ENCODE measurements at regions not wholly inside any gene's neighbourhood (a gene's known extent, or its start where the extent isn't known, plus 50 kb on each side); places are given as distances from the start of the nearest gene placed in this dataset.

DNA sequence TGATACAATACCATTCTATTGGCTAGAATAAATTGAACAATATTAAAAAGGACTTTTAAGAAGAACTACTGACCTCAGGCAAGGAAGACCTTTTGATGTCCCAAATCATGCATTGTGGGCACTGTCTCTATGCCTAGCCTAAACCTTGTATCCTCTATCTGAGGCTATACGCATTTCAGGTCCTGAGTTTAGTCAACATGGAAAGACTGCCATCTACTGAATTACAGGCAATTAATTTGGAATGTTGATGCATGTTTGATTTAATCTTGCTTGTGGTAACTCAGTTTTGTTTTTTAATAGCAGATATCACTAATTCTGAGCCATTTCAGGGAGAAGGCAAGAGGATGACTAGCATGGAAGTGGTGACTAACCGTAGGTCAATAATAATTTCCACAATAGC lies 585.3 kb upstream of the CCNG1 start:
- Histone ChIP-seq H3K27me3 (ENCODE audit: insufficient read depth, low read length, poor library complexity, severe bottlenecking) (no peaks in the 10 kb centered on the region), H3K4me3 (ENCODE audit: low read length) (no peak overlapping the region), H3K9me3 (ENCODE audit: low read length) (no peaks in the 10 kb centered on the region), H3K27ac (ENCODE audit: low read depth, low read length) (no peak overlapping the region), H3K36me3 (ENCODE audit: insufficient read depth, low read length) (no peaks in the 10 kb centered on the region), H3K4me1 (ENCODE audit: insufficient read depth, low read length) (no peaks in the 10 kb centered on the region)
- Mint-ChIP-seq H3K4me1 (no peaks in the 10 kb centered on the region), H3K27me3 (no peaks in the 10 kb centered on the region), H3K4me3 (no peak overlapping the region), H3K36me3 (no peaks in the 10 kb centered on the region), H3K27ac (no peak overlapping the region), H3K9me3 (peaks cover 0 to 29% (median 9%) of the 10 kb centered on the region in 5 donors)
- ChIA-PET POLR2A (no interaction called here), CTCF (no interaction called here)
- DNase-seq: no peak

DNA sequence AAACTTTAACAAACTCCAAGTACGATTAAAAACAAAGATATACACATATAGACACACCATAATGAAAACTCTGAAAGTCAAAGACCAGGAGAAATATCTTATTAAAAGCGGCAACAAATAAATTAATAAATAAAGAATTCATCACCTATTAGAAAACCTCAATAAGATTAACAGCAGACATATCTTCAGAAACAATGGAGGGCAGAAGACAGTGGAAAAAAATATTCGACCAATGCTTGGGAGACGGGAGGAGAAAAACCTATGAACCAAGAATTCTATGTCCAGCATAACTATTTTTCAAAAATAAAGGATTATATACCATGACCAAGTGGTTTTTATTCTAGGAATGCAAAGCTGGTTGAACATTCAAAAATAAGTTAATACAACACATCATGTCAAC lies 578.6 kb upstream of the CCNG1 start:
- Histone ChIP-seq H3K9me3 (ENCODE audit: low read length) (no peaks in the 10 kb centered on the region), H3K27ac (ENCODE audit: low read depth, low read length) (no peak overlapping the region), H3K36me3 (ENCODE audit: insufficient read depth, low read length) (no peaks in the 10 kb centered on the region), H3K4me3 (ENCODE audit: low read length) (no peak overlapping the region), H3K27me3 (ENCODE audit: insufficient read depth, low read length, poor library complexity, severe bottlenecking) (no peaks in the 10 kb centered on the region), H3K4me1 (ENCODE audit: insufficient read depth, low read length) (no peaks in the 10 kb centered on the region)
- no peaks in the 10 kb centered on the region for H3K4me1 Mint-ChIP-seq
- no peak overlapping the region for H3K4me3 Mint-ChIP-seq
- H3K9me3 Mint-ChIP-seq: peaks cover 4 to 34% (median 15%) of the 10 kb centered on the region in 5 donors
- H3K27ac Mint-ChIP-seq: no peak overlapping the region
- H3K36me3 Mint-ChIP-seq: no peaks in the 10 kb centered on the region
- no peak for DNase-seq
- ChIA-PET CTCF (no interaction called here), POLR2A (no interaction called here)
- no peaks in the 10 kb centered on the region for H3K27me3 Mint-ChIP-seq

DNA sequence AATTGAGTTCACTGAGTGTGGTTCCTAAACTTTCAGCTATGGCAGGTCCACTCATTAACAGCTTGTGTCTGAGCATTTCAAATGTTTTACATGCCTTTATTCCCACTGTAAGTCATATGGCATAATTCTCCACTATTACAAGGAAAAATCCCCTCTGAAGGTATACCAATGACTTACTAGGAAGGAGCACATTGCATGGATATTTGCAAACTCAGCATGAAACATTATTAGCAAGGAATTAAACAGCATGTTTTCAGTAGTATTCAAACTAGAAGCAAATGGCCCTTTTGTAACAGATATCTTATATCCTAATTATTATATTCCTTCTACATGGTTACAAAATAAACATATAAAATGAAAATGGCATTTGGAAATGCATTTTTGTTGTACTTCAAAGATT lies 566.4 kb upstream of the CCNG1 start:
- ChIA-PET CTCF (no interaction called here), POLR2A (no interaction called here)
- no peak for DNase-seq
- no peak overlapping the region for H3K4me3 Mint-ChIP-seq
- Histone ChIP-seq H3K27ac (ENCODE audit: low read depth, low read length) (no peak overlapping the region), H3K9me3 (ENCODE audit: low read length) (no peaks in the 10 kb centered on the region), H3K36me3 (ENCODE audit: insufficient read depth, low read length) (no peaks in the 10 kb centered on the region), H3K4me1 (ENCODE audit: insufficient read depth, low read length) (no peaks in the 10 kb centered on the region), H3K4me3 (ENCODE audit: low read length) (no peak overlapping the region), H3K27me3 (ENCODE audit: insufficient read depth, low read length, poor library complexity, severe bottlenecking) (no peaks in the 10 kb centered on the region)
- no peak overlapping the region for H3K27ac Mint-ChIP-seq
- no peaks in the 10 kb centered on the region for H3K4me1 Mint-ChIP-seq
- peaks cover 0 to 3% (median 0%) of the 10 kb centered on the region in 3 donors for H3K36me3 Mint-ChIP-seq
- no peaks in the 10 kb centered on the region for H3K27me3 Mint-ChIP-seq
- peaks cover 11 to 23% (median 13%) of the 10 kb centered on the region in 5 donors for H3K9me3 Mint-ChIP-seq

DNA sequence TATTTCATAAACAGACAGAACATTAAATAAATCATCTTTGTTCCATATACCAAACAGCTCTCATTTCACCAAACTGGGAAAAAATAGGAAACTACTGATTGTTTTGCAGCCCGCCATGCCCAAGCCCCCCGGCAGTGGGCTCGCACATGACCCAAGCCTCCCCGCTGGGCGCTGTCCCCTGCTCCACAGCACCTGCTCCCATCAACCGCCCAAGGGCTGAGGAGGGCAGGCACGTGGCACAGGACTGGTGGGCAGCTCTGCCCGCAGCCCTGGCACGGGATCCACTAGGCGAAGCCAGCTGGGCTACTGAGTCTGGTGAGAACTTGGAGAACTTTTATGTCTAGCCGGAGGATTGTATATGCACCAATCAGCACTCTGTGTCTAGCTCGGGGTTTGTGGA lies 554.8 kb upstream of the CCNG1 start:
- H3K27ac Mint-ChIP-seq: no peak overlapping the region
- no peaks in the 10 kb centered on the region for H3K4me1 Mint-ChIP-seq
- no peaks in the 10 kb centered on the region for H3K36me3 Mint-ChIP-seq
- Histone ChIP-seq H3K27me3 (ENCODE audit: insufficient read depth, low read length, poor library complexity, severe bottlenecking) (no peaks in the 10 kb centered on the region), H3K36me3 (ENCODE audit: insufficient read depth, low read length) (no peaks in the 10 kb centered on the region), H3K4me1 (ENCODE audit: insufficient read depth, low read length) (no peaks in the 10 kb centered on the region), H3K27ac (ENCODE audit: low read depth, low read length) (no peak overlapping the region), H3K4me3 (ENCODE audit: low read length) (no peak overlapping the region), H3K9me3 (ENCODE audit: low read length) (no peaks in the 10 kb centered on the region)
- H3K4me3 Mint-ChIP-seq: no peak overlapping the region
- CTCF ChIA-PET: no interaction called here
- POLR2A ChIA-PET: no interaction called here
- DNase-seq: no peak
- peaks cover 0 to 12% (median 5%) of the 10 kb centered on the region in 5 donors for H3K9me3 Mint-ChIP-seq
- H3K27me3 Mint-ChIP-seq: no peaks in the 10 kb centered on the region

DNA sequence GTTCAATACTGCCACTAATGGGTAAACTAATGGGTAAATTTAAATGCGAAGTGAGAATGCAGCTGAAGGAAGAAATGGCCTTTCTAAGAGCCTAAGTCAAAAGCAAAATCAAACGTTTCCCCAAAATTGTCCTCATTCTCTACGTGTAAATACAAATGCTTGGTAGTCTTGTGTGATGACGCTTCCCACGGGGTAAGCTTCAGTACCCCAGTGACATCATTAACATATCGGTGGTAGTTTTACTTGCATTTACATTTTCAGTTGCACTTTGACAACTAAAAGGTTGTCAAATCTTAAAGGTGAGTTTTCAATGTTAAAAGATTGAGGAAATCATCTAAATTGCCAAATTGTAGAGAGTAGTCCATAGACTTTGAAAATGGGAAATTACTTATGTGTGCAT lies 550.7 kb upstream of the CCNG1 start:
- peaks cover 0 to 5% (median 2%) of the 10 kb centered on the region in 5 donors for H3K9me3 Mint-ChIP-seq
- no peak for DNase-seq
- H3K27me3 Mint-ChIP-seq: no peaks in the 10 kb centered on the region
- H3K4me3 Mint-ChIP-seq: no peak overlapping the region
- CTCF ChIA-PET: no interaction called here
- no peaks in the 10 kb centered on the region for H3K9me3 ChIP-seq (ENCODE audit: low read length)
- no peak overlapping the region for H3K4me3 ChIP-seq (ENCODE audit: low read length)
- no peaks in the 10 kb centered on the region for H3K4me1 Mint-ChIP-seq
- H3K27me3 ChIP-seq (ENCODE audit: insufficient read depth, low read length, poor library complexity, severe bottlenecking): no peaks in the 10 kb centered on the region
- H3K36me3 ChIP-seq (ENCODE audit: insufficient read depth, low read length): no peaks in the 10 kb centered on the region
- H3K4me1 ChIP-seq (ENCODE audit: insufficient read depth, low read length): no peaks in the 10 kb centered on the region
- no peak overlapping the region for H3K27ac Mint-ChIP-seq
- H3K36me3 Mint-ChIP-seq: no peaks in the 10 kb centered on the region
- no peak overlapping the region for H3K27ac ChIP-seq (ENCODE audit: low read depth, low read length)
- POLR2A ChIA-PET: no interaction called here

DNA sequence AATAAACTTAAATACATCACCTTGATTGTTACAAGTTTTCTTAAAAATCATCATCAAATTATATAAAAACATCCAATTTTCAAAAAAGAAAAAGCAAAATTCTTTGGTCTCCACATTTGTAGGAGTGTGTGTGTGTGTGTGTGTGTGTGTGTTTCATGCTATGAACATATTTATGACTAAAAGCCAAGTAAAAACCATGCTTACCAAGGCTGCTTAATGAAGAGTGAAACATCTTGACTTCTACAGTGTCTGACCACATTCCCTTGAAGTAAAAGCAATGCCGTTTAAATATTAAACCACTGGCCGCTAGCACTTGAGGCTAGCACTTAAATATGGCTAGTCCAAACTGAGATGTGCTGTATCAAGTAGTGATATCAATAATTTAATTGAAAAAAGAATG lies 549.1 kb upstream of the CCNG1 start:
- no peak for DNase-seq
- Mint-ChIP-seq H3K27ac (no peak overlapping the region), H3K9me3 (peaks cover 0 to 4% (median 0%) of the 10 kb centered on the region in 5 donors), H3K27me3 (no peaks in the 10 kb centered on the region), H3K4me1 (no peaks in the 10 kb centered on the region), H3K4me3 (no peak overlapping the region), H3K36me3 (no peaks in the 10 kb centered on the region)
- H3K9me3 ChIP-seq (ENCODE audit: low read length): no peaks in the 10 kb centered on the region
- no peak overlapping the region for H3K27ac ChIP-seq (ENCODE audit: low read depth, low read length)
- no peak overlapping the region for H3K4me3 ChIP-seq (ENCODE audit: low read length)
- no peaks in the 10 kb centered on the region for H3K36me3 ChIP-seq (ENCODE audit: insufficient read depth, low read length)
- ChIA-PET CTCF (no interaction called here), POLR2A (no interaction called here)
- no peaks in the 10 kb centered on the region for H3K27me3 ChIP-seq (ENCODE audit: insufficient read depth, low read length, poor library complexity, severe bottlenecking)
- H3K4me1 ChIP-seq (ENCODE audit: insufficient read depth, low read length): no peaks in the 10 kb centered on the region

DNA sequence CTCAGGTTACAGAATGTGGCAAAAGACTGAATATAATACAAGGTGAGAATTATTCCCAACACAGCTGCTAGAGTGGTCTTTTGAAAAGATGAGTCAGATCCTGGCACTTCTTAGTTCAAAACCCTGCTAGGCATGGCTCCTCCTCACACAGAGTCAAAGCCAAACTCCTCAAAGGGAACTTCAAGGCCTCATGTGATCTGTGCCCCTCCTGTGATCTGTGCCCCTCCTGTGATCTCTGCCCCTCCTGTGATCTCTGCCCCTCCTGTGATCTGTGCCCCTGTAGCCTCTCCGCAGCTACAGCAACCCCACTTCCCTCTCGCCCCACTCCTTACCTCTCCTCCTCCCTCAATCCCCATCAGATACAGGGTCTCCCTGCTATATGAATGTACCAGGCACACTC lies 525.5 kb upstream of the CCNG1 start:
- no peak overlapping the region for H3K27ac Mint-ChIP-seq
- CTCF ChIA-PET: no interaction called here
- Histone ChIP-seq H3K36me3 (ENCODE audit: insufficient read depth, low read length) (no peaks in the 10 kb centered on the region), H3K4me1 (ENCODE audit: insufficient read depth, low read length) (no peaks in the 10 kb centered on the region), H3K27ac (ENCODE audit: low read depth, low read length) (no peak overlapping the region), H3K27me3 (ENCODE audit: insufficient read depth, low read length, poor library complexity, severe bottlenecking) (no peaks in the 10 kb centered on the region), H3K9me3 (ENCODE audit: low read length) (no peaks in the 10 kb centered on the region), H3K4me3 (ENCODE audit: low read length) (no peak overlapping the region)
- H3K4me3 Mint-ChIP-seq: no peak overlapping the region
- no peaks in the 10 kb centered on the region for H3K4me1 Mint-ChIP-seq
- DNase-seq: no peak
- peaks cover 2 to 15% (median 7%) of the 10 kb centered on the region in 5 donors for H3K9me3 Mint-ChIP-seq
- no peaks in the 10 kb centered on the region for H3K36me3 Mint-ChIP-seq
- H3K27me3 Mint-ChIP-seq: peaks cover 0 to 2% of the 10 kb centered on the region in 2 donors
- POLR2A ChIA-PET: no interaction called here

DNA sequence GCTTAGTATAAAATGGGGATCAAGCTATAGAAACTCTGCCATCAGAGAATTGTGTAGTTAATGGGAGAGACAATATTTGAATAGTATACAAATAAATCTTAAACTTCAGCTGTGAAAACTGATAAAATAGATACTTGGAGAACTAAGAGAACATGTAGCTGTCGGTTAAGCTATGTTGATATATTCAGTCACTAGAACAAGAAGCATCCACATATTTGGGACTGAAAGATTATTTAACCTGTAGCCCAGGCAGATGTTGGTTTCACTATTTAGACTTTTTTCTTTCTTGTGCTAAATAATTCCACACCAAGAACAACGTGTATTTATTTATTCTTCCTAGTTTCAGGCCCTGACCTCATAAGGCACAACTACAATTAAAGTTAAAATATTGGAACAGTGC lies 521.0 kb upstream of the CCNG1 start:
- ChIA-PET POLR2A (no interaction called here), CTCF (no interaction called here)
- H3K9me3 ChIP-seq (ENCODE audit: low read length): no peaks in the 10 kb centered on the region
- no peaks in the 10 kb centered on the region for H3K36me3 Mint-ChIP-seq
- peaks cover 0 to under 1% of the 10 kb centered on the region in 2 donors for H3K27me3 Mint-ChIP-seq
- DNase-seq: no peak
- no peak overlapping the region for H3K27ac ChIP-seq (ENCODE audit: low read depth, low read length)
- no peaks in the 10 kb centered on the region for H3K36me3 ChIP-seq (ENCODE audit: insufficient read depth, low read length)
- no peaks in the 10 kb centered on the region for H3K4me1 ChIP-seq (ENCODE audit: insufficient read depth, low read length)
- H3K27me3 ChIP-seq (ENCODE audit: insufficient read depth, low read length, poor library complexity, severe bottlenecking): no peaks in the 10 kb centered on the region
- no peaks in the 10 kb centered on the region for H3K4me1 Mint-ChIP-seq
- no peak overlapping the region for H3K4me3 Mint-ChIP-seq
- H3K4me3 ChIP-seq (ENCODE audit: low read length): no peak overlapping the region
- no peak overlapping the region for H3K27ac Mint-ChIP-seq
- H3K9me3 Mint-ChIP-seq: peaks cover 4 to 26% (median 8%) of the 10 kb centered on the region in 5 donors

DNA sequence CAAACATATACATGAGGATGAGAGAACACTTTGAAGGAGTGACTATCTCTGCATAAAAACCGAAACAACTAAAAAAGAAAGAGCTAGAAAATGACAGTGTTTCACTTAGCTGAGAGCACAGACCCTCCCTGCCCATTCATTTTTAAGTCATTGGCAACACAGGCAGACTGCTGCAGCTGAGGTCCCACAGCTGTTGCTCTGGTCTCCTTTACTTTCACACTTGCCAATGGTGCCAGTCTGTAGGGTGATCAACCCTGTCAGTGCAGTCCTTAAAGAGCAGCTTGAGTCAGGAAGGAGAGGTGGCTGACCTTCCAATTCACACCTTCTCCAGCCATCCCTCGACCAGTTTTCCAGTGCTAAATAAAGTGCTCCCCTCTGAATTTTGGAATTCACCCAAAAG lies 508.3 kb upstream of the CCNG1 start:
- Mint-ChIP-seq H3K4me3 (no peak overlapping the region), H3K36me3 (no peaks in the 10 kb centered on the region), H3K9me3 (peaks cover 1 to 27% (median 6%) of the 10 kb centered on the region in 5 donors), H3K27me3 (no peaks in the 10 kb centered on the region), H3K27ac (no peak overlapping the region), H3K4me1 (no peaks in the 10 kb centered on the region)
- ChIA-PET CTCF (no interaction called here), POLR2A (no interaction called here)
- Histone ChIP-seq H3K27me3 (ENCODE audit: insufficient read depth, low read length, poor library complexity, severe bottlenecking) (no peaks in the 10 kb centered on the region), H3K9me3 (ENCODE audit: low read length) (no peaks in the 10 kb centered on the region), H3K4me1 (ENCODE audit: insufficient read depth, low read length) (no peaks in the 10 kb centered on the region), H3K4me3 (ENCODE audit: low read length) (no peak overlapping the region), H3K27ac (ENCODE audit: low read depth, low read length) (no peak overlapping the region), H3K36me3 (ENCODE audit: insufficient read depth, low read length) (no peaks in the 10 kb centered on the region)
- DNase-seq: no peak

Data from CD8-positive, alpha-beta memory T cell (primary cell).